CD4-positive, alpha-beta T cell treated with Interferon alpha-2 for 1 hour (primary cell): ENCODE measurements at regions not wholly inside any gene's neighbourhood (a gene's known extent, or its start where the extent isn't known, plus 50 kb on each side); places are given as distances from the start of the nearest gene placed in this dataset.
"Not testable (repeated sequence)": the region's sequence is repeated elsewhere in the genome, so short reads cannot be mapped to it uniquely, and the experiment has no call there.

ENCODE experiments used
- DNase-seq, 2 donors: peaks; one replicate each; pipeline ENCODE4 v3.0.0-alpha.2; 2020 to 2022

GRCh38 chr13:72657379-72657778 is 70.0 kb downstream of the MZT1 start:
- DNase-seq: no peak

GRCh38 chr13:72656357-72656756 is 71.1 kb downstream of the MZT1 start:
- no peak for DNase-seq

GRCh38 chr13:72653506-72653905 is 73.9 kb downstream of the MZT1 start:
- no peak for DNase-seq

GRCh38 chr13:72652681-72653080 is 74.7 kb downstream of the MZT1 start:
- no peak for DNase-seq

- no peak for DNase-seq
Measured at GRCh38 chr13:72651144-72651543, 76.3 kb downstream of the MZT1 start.

- DNase-seq: no peak
Measured at GRCh38 chr13:72650051-72650700, 77.3 kb downstream of the MZT1 start.

GRCh38 chr13:72648513-72649065 is 78.8 kb downstream of the MZT1 start:
- DNase-seq: no peak

GRCh38 chr13:72647422-72647821 is 80.0 kb downstream of the MZT1 start:
- no peak for DNase-seq

GRCh38 chr13:72645521-72645920 is 81.9 kb downstream of the MZT1 start:
- DNase-seq: no peak

- peak; percentile 8 to 41 for DNase-seq
Measured at GRCh38 chr13:72643311-72643989, 84.0 kb downstream of the MZT1 start.

- DNase-seq: no peak
Measured at GRCh38 chr13:72639377-72639776, 88.1 kb downstream of the MZT1 start.

GRCh38 chr13:72638059-72638815 is 89.2 kb downstream of the MZT1 start:
- no peak for DNase-seq

- no peak for DNase-seq
Measured at GRCh38 chr13:72637561-72637960, 89.9 kb downstream of the MZT1 start.

GRCh38 chr13:72634859-72635258 is 92.6 kb downstream of the MZT1 start:
- no peak for DNase-seq

GRCh38 chr13:72622546-72622945 is 104.9 kb downstream of the MZT1 start:
- DNase-seq: no peak

- no peak for DNase-seq
Measured at GRCh38 chr13:72620874-72621273, 106.6 kb downstream of the MZT1 start.

- no peak for DNase-seq
Measured at GRCh38 chr13:72617951-72618350, 109.5 kb downstream of the MZT1 start.

- DNase-seq: no peak
Measured at GRCh38 chr13:72617186-72617585, 110.2 kb downstream of the MZT1 start.

- not testable (repeated sequence) for DNase-seq
Measured at GRCh38 chr13:72610251-72610891, 117.1 kb downstream of the MZT1 start.

- DNase-seq: no peak
Measured at GRCh38 chr13:72599178-72599743, 128.2 kb downstream of the MZT1 start.

GRCh38 chr13:72590091-72590740 is 137.2 kb downstream of the MZT1 start:
- DNase-seq: no peak

GRCh38 chr13:72586518-72586917 is 140.9 kb downstream of the MZT1 start:
- DNase-seq: no peak
